IMR-90 (cell line): ENCODE measurements at regions not wholly inside any gene's neighbourhood (a gene's known extent, or its start where the extent isn't known, plus 50 kb on each side); places are given as distances from the start of the nearest gene placed in this dataset.

Experiments used
- ATAC-seq: fragments of 200-7000 bp; cut with Tn5 transposase; 2 replicates; pipeline ENCODE4 v1.9.1; 2020; ENCODE audit warnings: low read depth, mild to moderate bottlenecking, moderate library complexity
- BruUV-seq: library from RNA; stranded (reverse); fragments of 400-500 nt; replicated peaks from 2 replicates; lab custom pipeline; 2021; lab: Mats Ljungman, UMichigan
- CTCF ChIA-PET: fragments of 300-600 bp; formaldehyde crosslinking; extraction: SDS; loops from one replicate; lab custom pipeline; 2021; ENCODE audit warnings: antibody characterized with exemption; lab: Yijun Ruan, JAX
- POLR2A ChIA-PET: fragments of 300-600 bp; sonication (Branson Sonifier 250); formaldehyde crosslinking; loops from one replicate; lab custom pipeline; 2022; ENCODE audit warnings: antibody characterized with exemption; ENCODE audit not compliant: unreplicated experiment; lab: Charles Lee
- DNase-seq: peaks from one replicate; pipeline ENCODE4 v3.0.0; 2013
- H2AFZ ChIP-seq: replicated peaks from 2 replicates; pipeline ENCODE3; 2013; ENCODE audit warnings: low read length, mild to moderate bottlenecking; ENCODE audit not compliant: poor library complexity
- H2AK5ac ChIP-seq: 2 replicates; pipeline ENCODE4 v1.6.1; 2013; ENCODE audit warnings: low read depth, low read length, inconsistent platforms
- H2AK9ac ChIP-seq: replicated peaks from 2 replicates; pipeline ENCODE3; 2013; ENCODE audit warnings: mild to moderate bottlenecking, low read depth, low read length, moderate library complexity; ENCODE audit not compliant: poor library complexity
- H2BK120ac ChIP-seq: 2 replicates; pipeline ENCODE4 v1.6.1; 2013; ENCODE audit warnings: low read depth, low read length, inconsistent platforms
- H2BK15ac ChIP-seq: 3 replicates; pipeline ENCODE4 v1.6.1; 2013; ENCODE audit warnings: low read depth, low read length, inconsistent platforms
- H2BK20ac ChIP-seq: 2 replicates; pipeline ENCODE4 v1.6.1; 2013; ENCODE audit warnings: low read depth, mild to moderate bottlenecking, inconsistent platforms, low read length, moderate library complexity
- H2BK5ac ChIP-seq: 2 replicates; pipeline ENCODE4 v1.6.1; 2013; ENCODE audit warnings: mild to moderate bottlenecking, low read depth, low read length, inconsistent platforms; ENCODE audit not compliant: poor library complexity, severe bottlenecking
- H3K14ac ChIP-seq: replicated peaks from 2 replicates; pipeline ENCODE4 v1.6.1; 2013; ENCODE audit warnings: low read depth, low read length, inconsistent platforms
- H3K18ac ChIP-seq: 2 replicates; pipeline ENCODE4 v1.6.1; 2013; ENCODE audit warnings: low read depth, low read length, control low read depth
- H3K23ac ChIP-seq: 2 replicates; pipeline ENCODE4 v1.6.1; 2013; ENCODE audit warnings: low read depth, low read length, inconsistent platforms
- H3K27ac ChIP-seq: 2 replicates; pipeline ENCODE4 v1.5.1; 2013; ENCODE audit warnings: mild to moderate bottlenecking, control low read depth, low read length; ENCODE audit not compliant: insufficient read depth
- H3K27me3 ChIP-seq: 2 replicates; pipeline ENCODE4 v1.6.1; 2013; ENCODE audit warnings: low read length; ENCODE audit not compliant: control insufficient read depth, insufficient read depth
- H3K36me3 ChIP-seq: 2 replicates; pipeline ENCODE4 v1.6.1; 2013; ENCODE audit warnings: low read length, mixed read lengths; ENCODE audit not compliant: control insufficient read depth, insufficient read depth
- H3K4ac ChIP-seq: 2 replicates; pipeline ENCODE4 v1.6.1; 2013; ENCODE audit warnings: low read depth, low read length, inconsistent platforms
- H3K4me1 ChIP-seq: 2 replicates; pipeline ENCODE4 v1.6.1; 2013; ENCODE audit warnings: low read length, mixed read lengths; ENCODE audit not compliant: control insufficient read depth, insufficient read depth
- H3K4me2 ChIP-seq: 2 replicates; pipeline ENCODE4 v1.6.1; 2013; ENCODE audit warnings: low read depth, mild to moderate bottlenecking, control low read depth, low read length, moderate library complexity
- H3K4me3 ChIP-seq: 2 replicates; pipeline ENCODE4 v1.5.1; 2013; ENCODE audit warnings: low read depth, mild to moderate bottlenecking, control low read depth, low read length, moderate library complexity; ENCODE audit not compliant: insufficient read depth
- H3K56ac ChIP-seq: 2 replicates; pipeline ENCODE4 v1.6.1; 2013; ENCODE audit warnings: low read length, inconsistent platforms; ENCODE audit not compliant: insufficient read depth; ENCODE audit errors: extremely low read depth
- H3K79me1 ChIP-seq, 2 experiments: 2 replicates each; pipeline ENCODE4 v1.6.1; 2013; ENCODE audit warnings: low read length in 2 of 2, inconsistent platforms in 1 of 2, low read depth in 1 of 2
- H3K9ac ChIP-seq: 2 replicates; pipeline ENCODE4 v1.6.1; 2013; ENCODE audit warnings: low read depth, low read length, control low read depth
- H3K9me1 ChIP-seq: 2 replicates; pipeline ENCODE4 v1.6.1; 2013; ENCODE audit warnings: low read length, inconsistent platforms; ENCODE audit not compliant: insufficient read depth
- H3K9me3 ChIP-seq: 2 replicates; pipeline ENCODE4 v1.6.1; 2013; ENCODE audit warnings: low read length; ENCODE audit not compliant: control insufficient read depth, insufficient read depth
- H4K20me1 ChIP-seq: 2 replicates; pipeline ENCODE4 v1.6.1; 2013; ENCODE audit warnings: low read length, inconsistent platforms; ENCODE audit not compliant: insufficient read depth
- H4K5ac ChIP-seq: 2 replicates; pipeline ENCODE4 v1.6.1; 2013; ENCODE audit warnings: mild to moderate bottlenecking, low read depth, low read length, control low read depth
- H4K8ac ChIP-seq, 2 experiments: 2 replicates each; pipeline ENCODE4 v1.6.1; 2013; ENCODE audit warnings: low read depth in 2 of 2, low read length in 2 of 2, control low read depth in 1 of 2, inconsistent platforms in 1 of 2
- H4K91ac ChIP-seq: 2 replicates; pipeline ENCODE4 v1.6.1; 2013; ENCODE audit warnings: low read depth, low read length, inconsistent platforms; ENCODE audit not compliant: insufficient read depth
- BHLHE40 ChIP-seq: fragments of 150-350 bp; IDR thresholded peaks from 2 replicates; pipeline ENCODE4 v1.6.1; 2016; ENCODE audit warnings: mild to moderate bottlenecking, low read depth, low read length
- CEBPB ChIP-seq: IDR thresholded peaks from 2 replicates; pipeline ENCODE4 v1.6.1; 2012; ENCODE audit warnings: low read depth, low read length, improper control_type of control experiment
- CHD1 ChIP-seq: IDR thresholded peaks from 2 replicates; pipeline ENCODE4 v1.6.1; 2012; ENCODE audit warnings: low read depth, low read length, improper control_type of control experiment
- CTCF ChIP-seq: conservative IDR thresholded peaks from 2 replicates; pipeline ENCODE4 v1.5.1; 2012; ENCODE audit warnings: mild to moderate bottlenecking, low read depth, low read length, improper control_type of control experiment
- ELK1 ChIP-seq: fragments of 150-350 bp; IDR thresholded peaks from 2 replicates; pipeline ENCODE4 v1.6.1; 2016; ENCODE audit warnings: low read depth, mild to moderate bottlenecking, low read length, moderate library complexity, borderline replicate concordance
- FOS ChIP-seq: fragments of 150-350 bp; IDR thresholded peaks from 2 replicates; pipeline ENCODE4 v1.6.1; 2016; ENCODE audit warnings: low read depth, low read length
- MAFK ChIP-seq: IDR thresholded peaks from 2 replicates; pipeline ENCODE4 v1.6.1; 2012; ENCODE audit warnings: low read depth, low read length, improper control_type of control experiment
- MAZ ChIP-seq: IDR thresholded peaks from 2 replicates; pipeline ENCODE4 v1.6.1; 2012; ENCODE audit warnings: low read depth, mild to moderate bottlenecking, low read length, improper control_type of control experiment, moderate library complexity, borderline replicate concordance
- MXI1 ChIP-seq: IDR thresholded peaks from 2 replicates; pipeline ENCODE4 v1.6.1; 2012; ENCODE audit warnings: low read depth, mild to moderate bottlenecking, low read length, moderate library complexity, borderline replicate concordance
- NFE2L2 ChIP-seq: fragments of 150-350 bp; IDR thresholded peaks from 2 replicates; pipeline ENCODE4 v1.6.1; 2016; ENCODE audit warnings: low read depth, mild to moderate bottlenecking, low read length
- POLR2A ChIP-seq: IDR thresholded peaks from 2 replicates; pipeline ENCODE4 v1.6.1; 2012; ENCODE audit warnings: mild to moderate bottlenecking, low read depth, low read length
- RCOR1 ChIP-seq: IDR thresholded peaks from 2 replicates; pipeline ENCODE4 v1.6.1; 2012; ENCODE audit warnings: mild to moderate bottlenecking, low read length, improper control_type of control experiment; ENCODE audit not compliant: insufficient replicate concordance
- RFX5 ChIP-seq: IDR thresholded peaks from 2 replicates; pipeline ENCODE4 v1.8.0; 2012; ENCODE audit warnings: low read depth, mild to moderate bottlenecking, low read length, moderate library complexity
- USF2 ChIP-seq: fragments of 150-350 bp; IDR thresholded peaks from 2 replicates; pipeline ENCODE4 v1.6.1; 2017; ENCODE audit warnings: mild to moderate bottlenecking, antibody characterized with exemption, low read length, low read depth
- WGBS, 2 experiments: methylation state at CpG; one replicate each; pipeline versions ENCODE4 v1.1.5 to v1.1.7; 2013; ENCODE audit warnings: missing lambda C conversion rate in 2 of 2; ENCODE audit not compliant: insufficient read length in 1 of 2; ENCODE audit errors: extremely low coverage in 2 of 2; 5-methylcytosine and 5-hydroxymethylcytosine counted together
- dilution Hi-C: fragments of 300-500 bp; cut with HindIII; formaldehyde crosslinking; loops from one replicate; pipeline ENCODE4 v1.14.3; 2018; ENCODE audit warnings: low sequenced_read_pairs; ENCODE audit not compliant: unreplicated experiment
- in situ Hi-C: fragments of 300-500 bp; cut with MboI; formaldehyde crosslinking; loops from 3 replicates; pipeline ENCODE4 v1.14.3; 2019; ENCODE audit warnings: low sequenced_read_pairs, inconsistent platforms, mixed read lengths
- intact Hi-C: fragments of 100-400 bp; cut with micrococcal nuclease; formaldehyde crosslinking; loops from 2 replicates; pipeline ENCODE4 v1.10.0; 2022

DNA sequence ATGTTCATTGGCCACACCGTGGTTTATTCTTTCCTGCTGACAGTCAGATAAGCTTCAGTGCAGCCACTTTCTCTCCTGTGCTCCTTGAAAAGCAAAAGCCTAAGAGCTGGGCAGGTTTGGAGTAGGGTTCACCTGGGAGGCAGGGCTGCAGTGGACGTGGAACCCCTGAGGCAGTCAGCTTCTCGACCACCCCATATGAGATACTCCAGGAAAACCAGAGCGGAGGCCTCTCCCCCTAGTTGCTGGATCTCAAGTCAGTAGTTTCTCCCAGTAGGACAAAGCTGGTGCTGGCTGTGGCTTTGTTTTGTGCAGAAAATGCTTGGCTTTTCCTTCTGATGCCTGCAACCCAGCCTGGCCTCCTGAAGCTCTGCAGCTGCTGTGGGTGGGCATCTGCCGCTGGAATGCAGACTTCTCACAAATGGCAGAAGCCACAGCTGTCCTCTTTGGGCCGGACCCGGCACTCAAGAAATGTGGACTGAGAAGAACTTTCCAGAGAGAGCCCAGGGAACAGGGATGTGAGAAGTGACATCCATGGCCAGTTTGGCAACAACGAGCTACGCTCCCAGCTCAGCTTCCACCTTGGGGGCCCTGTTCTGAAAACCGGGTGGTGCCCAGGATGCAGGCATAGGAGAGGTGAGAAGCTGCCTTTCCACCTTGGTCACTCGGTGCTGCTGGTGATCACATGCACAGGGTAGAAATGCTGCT lies 276.6 kb upstream of the TCERG1L start:
- no peak for TF ChIP-seq MAZ
- no peak for TF ChIP-seq MXI1
- no peak for TF ChIP-seq POLR2A
- TF ChIP-seq CEBPB: no peak
- no peak for TF ChIP-seq ELK1
- no peak for TF ChIP-seq BHLHE40
- no peak for TF ChIP-seq FOS
- no peak for TF ChIP-seq NFE2L2
- no peak for TF ChIP-seq CTCF
- no peak for TF ChIP-seq RCOR1
- TF ChIP-seq RFX5: no peak
- TF ChIP-seq MAFK: no peak
- no peak for TF ChIP-seq USF2
- no peak for TF ChIP-seq CHD1
- no peak overlapping the region for H4K91ac ChIP-seq
- H2BK120ac ChIP-seq: no peak overlapping the region
- intact Hi-C loops (no loop called here), in situ Hi-C loops (no loop called here), dilution Hi-C loops (no loop called here)
- no peaks in the 10 kb centered on the region for H3K9me1 ChIP-seq
- ChIA-PET POLR2A (no interaction called here), CTCF (no interaction called here)
- H3K18ac ChIP-seq: no peak overlapping the region
- ATAC-seq: no peak
- no peaks in the 10 kb centered on the region for H3K4me1 ChIP-seq
- peak overlapping the region; percentile 13 for H2AK9ac ChIP-seq
- H3K4me3 ChIP-seq: no peak overlapping the region
- H2BK20ac ChIP-seq: no peak overlapping the region
- no peak overlapping the region for H3K56ac ChIP-seq
- H3K4me2 ChIP-seq: no peak overlapping the region
- H3K23ac ChIP-seq: no peak overlapping the region
- BruUV-seq: no TSS peak
- peaks cover 38% of the 10 kb centered on the region for H3K9me3 ChIP-seq
- no peak for DNase-seq
- no peaks in the 10 kb centered on the region for H3K36me3 ChIP-seq
- H2BK5ac ChIP-seq: no peak overlapping the region
- H3K14ac ChIP-seq: no peak overlapping the region
- no peak overlapping the region for H3K9ac ChIP-seq
- H4K20me1 ChIP-seq: no peaks in the 10 kb centered on the region
- no peak overlapping the region for H2BK15ac ChIP-seq
- H4K8ac ChIP-seq: no peak overlapping the region
- no peaks in the 10 kb centered on the region for H3K27me3 ChIP-seq
- no peak overlapping the region for H3K27ac ChIP-seq
- no peak overlapping the region for H4K5ac ChIP-seq
- WGBS, 2 experiments: 40% methylated on average over 4 of the region's 11 CpGs; no CpG with 5 or more reads in 1 of the 2 experiments
- H2AFZ ChIP-seq: no peak overlapping the region
- no peak overlapping the region for H2AK5ac ChIP-seq
- H3K79me1 ChIP-seq: no peaks in the 10 kb centered on the region
- no peak overlapping the region for H3K4ac ChIP-seq
